HG03108 (cell line): ENCODE measurements at regions not wholly inside any gene's neighbourhood (a gene's known extent, or its start where the extent isn't known, plus 50 kb on each side); places are given as distances from the start of the nearest gene placed in this dataset.

Experiments
- ATAC-seq: cut with Tn5 transposase; IDR thresholded peaks from one replicate; pipeline ENCODE4 v1.9.1; 2021; ENCODE audit warnings: moderate library complexity; ENCODE audit not compliant: unreplicated experiment

DNA sequence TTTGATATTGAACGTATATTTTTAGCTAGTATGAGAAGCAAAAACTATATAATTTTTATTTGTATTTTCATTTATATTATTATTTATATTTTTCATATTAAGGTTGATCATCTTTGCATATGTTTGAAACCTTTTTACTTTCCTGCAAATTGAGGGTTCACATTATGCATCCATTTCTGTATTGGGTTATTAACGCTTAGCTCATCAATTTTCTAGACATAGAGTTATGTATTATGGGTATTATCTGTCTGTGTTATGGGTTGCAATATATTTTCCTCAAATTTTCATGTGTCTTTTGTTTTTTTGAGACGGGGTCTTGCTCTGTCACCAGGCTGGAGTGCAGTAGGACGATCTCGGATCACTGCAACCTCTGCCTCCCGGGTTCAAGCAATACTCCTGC, 2377.0 kb upstream of the WWC1 start:
- ATAC-seq, result no peak

DNA sequence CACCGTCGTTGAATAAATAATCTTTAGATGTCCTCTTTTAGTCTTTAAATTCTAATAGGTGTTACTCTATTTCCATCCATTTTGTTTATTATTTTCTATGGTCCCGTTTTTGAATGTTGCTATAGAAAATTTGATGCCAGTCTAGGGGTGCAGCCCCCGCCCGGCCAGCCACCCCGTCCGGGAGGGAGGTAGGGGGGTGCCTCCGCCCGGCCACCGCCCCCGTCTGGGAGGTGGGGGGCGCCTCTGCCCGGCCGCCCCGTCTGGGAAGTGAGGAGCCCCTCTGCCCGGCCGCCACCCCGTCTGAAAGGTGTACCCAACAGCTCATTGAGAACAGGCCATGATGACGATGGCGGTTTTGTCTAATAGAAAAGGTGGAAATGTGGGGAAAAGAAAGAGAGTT, 2372.2 kb upstream of the WWC1 start:
- no peak for ATAC-seq

DNA sequence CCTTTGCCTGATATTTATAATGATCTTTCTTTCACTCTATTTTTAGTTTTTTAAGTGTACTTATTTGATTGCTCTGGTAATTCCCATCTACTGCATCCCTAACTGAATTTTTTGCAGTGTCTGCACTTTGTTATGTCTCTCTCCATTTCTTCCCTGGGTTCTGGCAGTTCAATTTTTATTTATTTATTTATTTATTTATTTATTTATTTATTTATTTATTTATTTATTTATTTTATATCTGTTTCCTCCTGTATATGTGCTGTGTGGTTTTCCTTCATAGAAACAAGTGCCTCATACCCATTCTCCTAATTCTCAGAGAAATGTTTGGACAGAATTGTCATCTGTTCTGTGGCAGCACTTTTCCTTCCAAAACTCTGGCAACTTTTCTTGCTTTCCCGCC, 2370.8 kb upstream of the WWC1 start:
- no peak for ATAC-seq

DNA sequence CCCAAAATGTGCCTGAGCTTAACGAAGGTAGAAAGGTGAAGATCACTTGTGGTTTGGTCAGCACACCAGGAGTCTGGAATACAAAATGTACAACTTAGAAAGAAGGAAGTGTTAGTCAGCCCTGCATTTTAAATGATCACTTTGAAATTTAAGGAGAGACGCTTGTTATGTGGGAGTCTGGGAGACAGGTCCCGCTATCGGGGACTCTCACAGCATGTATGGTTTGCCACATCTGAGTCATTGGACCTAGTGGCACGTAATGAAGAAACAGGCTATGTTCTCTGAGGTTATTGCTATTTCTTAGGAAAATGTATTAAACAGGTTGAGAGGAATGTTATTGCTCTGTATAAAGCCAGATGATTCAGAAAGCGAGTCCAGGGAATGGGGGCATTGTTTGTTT, 2362.5 kb upstream of the WWC1 start:
- ATAC-seq, result no peak

DNA sequence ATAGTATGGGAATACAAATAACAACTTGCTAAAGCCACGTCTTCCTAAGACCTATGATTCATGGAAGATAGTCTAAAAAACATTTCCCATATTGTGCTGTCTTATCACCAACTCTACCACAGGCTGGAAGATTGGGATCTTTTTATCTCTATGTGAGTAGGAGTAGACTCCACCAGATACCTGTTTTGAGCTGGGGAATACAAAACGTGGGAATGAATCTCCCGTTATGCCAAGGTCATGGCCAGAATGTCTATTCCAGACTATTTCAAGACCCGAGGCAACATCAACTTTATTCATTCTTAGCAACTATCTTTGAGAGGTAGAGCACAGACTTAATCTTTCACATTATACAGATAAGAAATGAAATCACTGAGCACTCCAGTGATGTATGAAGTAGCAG, 2350.9 kb upstream of the WWC1 start:
- ATAC-seq, result no peak

DNA sequence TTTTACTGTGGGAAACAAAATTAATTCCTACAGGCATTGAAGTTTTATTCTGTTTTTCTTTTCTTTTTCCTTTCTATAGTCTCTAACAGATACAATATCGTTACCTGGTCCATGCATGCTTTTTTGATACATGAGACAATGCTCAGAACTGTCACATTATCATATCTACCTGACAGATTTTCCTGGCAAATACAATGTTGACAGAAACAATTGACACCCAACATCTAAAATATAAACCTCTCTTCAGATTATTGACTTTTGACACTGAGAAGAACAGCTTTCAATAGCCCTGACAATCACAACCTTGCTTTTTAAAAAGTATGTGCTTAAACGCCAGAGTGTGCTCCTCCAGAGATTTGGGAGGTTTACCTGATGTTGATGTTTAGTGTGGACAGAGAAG, 2334.6 kb upstream of the WWC1 start:
- ATAC-seq, result no peak

DNA sequence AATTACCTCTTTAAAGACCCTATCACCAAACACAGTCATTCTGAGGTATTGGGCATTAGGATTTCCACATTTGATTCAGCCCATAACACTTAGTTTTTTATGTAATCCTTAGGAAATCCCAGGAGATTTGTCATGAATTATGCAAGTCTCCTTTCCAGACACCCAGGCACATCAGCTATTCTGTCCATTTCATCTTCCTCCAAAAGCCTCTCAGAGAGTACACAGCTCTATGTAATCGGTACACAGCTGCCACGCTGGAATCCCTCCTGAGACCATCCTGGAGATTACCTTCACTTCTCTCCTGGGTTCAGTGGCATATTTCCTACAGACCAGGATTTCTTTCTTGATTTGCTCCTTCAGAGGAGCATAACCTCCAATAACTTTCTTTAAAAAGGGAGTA, 2309.8 kb upstream of the WWC1 start:
- no peak for ATAC-seq

DNA sequence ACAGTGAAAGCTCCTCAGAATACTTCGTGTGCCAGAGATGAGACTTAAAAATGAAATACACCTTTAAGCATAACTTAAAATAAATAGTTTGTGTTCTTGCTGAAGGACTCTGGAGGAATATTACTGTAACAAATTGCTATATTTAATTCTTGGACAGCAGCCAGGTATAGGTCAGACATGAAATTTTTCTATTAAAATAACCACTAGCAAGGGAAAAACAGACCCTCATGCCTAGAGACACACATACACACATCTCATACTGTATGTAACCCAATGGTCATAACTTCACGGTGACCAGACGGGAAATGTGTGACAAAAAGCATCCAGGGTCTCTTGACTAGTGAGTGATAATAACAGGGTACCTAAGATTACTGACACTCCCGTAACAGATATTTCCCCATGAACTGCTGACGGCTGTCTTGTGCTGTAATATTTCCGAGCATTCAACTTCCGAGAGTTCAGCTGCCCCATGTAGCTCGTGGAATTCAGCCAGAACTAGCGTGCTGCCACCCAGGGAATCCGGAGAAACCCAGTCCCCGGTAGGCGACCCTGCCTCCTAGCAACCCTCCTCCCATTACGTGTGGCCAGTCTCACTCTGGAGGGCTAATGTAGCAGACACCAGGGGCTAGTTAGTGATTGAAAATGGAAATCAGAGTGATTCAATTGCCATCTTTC, 2295.1 kb upstream of the WWC1 start:
- no peak for ATAC-seq

DNA sequence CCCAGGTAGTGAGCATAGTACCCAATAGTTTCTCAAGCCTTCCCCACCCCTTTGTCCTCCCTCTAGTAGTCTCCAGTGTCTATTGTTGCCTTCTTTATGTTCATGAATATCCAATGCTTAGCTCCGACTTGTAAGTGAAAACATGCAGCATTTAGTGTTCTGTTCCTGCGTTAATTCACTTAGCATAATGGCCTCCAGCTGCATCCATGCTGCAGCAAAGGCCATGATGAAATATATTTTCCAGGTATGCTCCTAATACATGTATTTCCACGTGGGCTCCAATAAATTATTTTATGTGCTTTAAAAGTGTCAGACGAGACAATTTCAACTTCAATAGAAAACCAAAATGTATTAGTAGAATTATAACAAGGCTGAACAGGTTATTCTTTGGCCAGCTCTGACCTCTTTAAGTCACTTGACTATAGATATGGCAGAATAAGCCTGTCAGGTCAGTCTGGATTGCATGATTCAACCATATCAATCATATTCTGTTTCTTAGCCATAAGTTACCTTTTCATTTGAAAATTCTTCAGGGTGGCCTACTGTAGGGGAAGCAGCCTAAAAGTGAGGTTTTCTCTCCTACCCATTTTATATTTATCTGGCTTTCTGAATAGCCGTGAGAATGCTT, 2291.6 kb upstream of the WWC1 start:
- ATAC-seq, result no peak

DNA sequence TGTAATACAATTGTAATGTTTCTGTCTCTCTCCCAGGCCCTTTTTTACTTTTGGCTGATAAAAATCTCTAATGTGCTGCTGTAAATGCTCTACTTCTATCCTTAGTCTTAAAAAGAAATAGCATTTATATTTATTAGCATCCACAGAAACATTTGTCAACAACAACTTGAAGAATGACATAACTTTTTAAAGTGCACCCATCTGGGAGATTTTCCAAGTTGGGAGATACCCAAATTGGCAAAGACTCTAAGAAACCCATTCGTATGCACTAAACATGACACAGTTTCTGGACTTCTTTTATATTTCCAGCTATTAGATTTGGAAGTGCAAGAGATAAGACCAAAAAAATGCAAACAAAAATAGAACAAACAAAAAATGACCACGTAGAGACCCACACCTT, 2287.4 kb upstream of the WWC1 start:
- no peak for ATAC-seq

DNA sequence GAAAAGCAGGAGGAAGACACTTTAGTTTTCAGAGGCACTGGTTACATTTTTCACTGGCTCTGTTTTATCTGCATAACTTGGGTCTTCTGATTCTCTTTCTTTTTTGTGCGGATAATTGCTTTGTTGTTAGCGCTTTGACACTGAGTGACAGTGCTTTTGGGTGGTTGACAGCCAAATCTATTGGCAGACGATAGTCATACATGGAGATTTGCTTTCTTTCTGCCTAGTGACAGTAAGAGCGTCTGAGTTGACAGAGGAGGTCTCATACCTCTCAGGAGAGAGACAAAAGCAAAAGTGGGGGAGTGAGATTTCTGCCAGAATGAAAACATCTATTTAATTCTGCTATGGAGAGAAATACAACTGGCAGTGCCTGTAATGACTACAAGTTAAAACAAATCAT, 2278.0 kb upstream of the WWC1 start:
- no peak for ATAC-seq

DNA sequence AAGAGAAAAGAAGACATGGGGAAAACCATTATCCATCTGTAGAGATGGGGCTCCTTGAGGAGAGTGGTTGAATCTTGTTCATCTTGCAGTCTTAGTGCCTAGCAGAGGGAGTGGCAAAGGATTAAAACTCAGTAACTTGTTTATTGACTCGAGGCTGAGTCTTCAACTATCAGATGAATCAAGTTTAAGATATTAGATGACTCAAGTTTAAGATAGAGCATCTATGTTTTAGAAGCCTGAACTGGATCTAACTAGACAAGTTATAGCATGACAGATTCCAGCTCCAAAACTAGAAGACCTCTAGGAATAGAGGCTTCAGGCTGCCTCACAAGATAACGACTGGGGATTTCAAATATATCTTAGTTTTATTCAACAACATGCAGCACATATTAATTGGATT, 2277.2 kb upstream of the WWC1 start:
- ATAC-seq, result no peak

DNA sequence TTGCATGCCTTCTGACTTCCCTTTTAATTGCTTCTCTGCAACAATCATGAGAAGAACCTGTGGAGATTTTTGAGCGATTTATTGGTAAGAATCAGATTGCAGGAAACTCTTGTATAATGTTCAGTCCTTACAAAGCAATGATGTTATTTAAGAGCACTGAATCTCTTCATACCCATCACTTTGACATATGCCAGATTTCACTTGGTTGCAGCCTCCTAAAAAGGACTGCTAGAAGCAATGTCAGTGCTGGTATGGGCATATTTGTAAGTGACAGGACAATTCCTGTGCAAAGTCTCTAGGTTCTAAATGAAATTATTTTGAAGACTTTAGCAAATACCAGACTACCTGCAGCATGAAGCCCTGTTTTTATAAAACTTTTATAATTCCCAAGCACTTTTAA, 2272.7 kb upstream of the WWC1 start:
- no peak for ATAC-seq

DNA sequence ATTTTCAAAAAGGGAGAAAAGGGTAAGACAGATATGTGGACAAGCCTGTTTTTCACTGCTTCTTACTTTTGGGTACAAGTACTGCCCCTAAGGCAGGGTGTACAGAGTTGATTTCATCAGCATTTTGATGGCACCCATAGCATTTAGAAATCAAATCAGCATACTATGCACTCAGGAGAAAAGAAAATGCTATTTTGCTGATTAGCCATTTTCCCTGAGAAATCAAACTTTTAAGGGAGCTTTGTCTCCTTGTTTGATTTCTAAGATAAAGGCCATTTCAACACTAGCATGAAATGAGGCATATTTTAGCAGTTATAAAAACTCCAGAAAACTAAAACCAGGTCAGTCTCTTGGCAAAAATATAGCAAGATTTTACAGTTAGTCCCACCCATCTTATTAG, 2269.4 kb upstream of the WWC1 start:
- ATAC-seq, result no peak

DNA sequence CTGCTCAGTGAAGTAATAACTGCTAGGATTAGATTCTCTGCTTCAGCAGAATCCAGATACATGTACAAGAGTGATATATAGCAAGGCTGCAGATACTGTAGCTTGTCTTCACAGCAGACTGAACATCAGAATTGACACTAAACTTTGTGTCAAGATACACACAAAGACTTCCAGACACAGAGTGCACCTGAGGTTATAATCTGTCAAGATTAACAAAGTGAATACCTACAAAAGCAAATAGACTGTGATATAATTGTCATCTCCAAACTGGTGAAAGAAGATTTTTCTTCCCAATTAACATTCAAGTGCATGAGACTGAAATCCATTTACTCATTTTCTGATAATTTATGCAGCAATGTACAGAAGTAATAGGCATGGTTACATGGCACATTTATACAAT, 2266.5 kb upstream of the WWC1 start:
- ATAC-seq, result no peak

DNA sequence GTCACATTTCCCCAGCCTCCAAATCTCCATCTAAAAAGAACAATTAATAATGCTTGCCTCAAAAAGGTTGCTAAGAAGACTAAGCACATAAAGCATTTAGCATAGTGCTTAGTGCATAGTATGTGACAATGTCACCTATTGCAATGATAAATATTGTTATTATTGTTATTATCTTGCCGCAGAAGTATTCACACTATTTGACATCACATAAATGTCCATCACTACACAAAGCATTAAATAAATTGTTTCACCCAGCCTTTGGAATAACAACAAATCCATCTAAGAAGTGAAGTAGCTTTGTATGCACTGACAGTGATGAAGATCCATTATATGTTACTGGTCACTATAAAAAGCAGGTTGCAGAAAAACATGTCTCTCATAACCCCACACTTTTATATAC, 2263.9 kb upstream of the WWC1 start:
- ATAC-seq, result no peak

DNA sequence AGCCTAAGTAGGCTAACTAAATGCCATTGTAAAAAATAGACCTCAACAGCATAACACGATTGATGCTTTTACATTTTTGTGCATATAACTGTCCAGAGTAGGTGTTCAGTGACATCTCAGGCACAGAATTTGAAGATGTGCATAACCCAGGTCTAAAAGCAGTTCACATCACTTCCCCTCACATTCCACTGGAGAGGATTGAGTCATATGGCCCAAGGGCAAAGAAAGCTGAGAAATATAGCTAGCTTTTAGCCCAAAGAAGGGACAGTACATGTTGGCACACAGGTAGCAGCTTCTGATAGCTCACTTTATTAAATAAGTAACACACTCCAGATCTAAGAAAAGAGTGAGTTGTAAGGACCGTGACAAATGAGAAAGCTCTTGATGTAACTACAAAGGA, 2259.5 kb upstream of the WWC1 start:
- ATAC-seq, result no peak

DNA sequence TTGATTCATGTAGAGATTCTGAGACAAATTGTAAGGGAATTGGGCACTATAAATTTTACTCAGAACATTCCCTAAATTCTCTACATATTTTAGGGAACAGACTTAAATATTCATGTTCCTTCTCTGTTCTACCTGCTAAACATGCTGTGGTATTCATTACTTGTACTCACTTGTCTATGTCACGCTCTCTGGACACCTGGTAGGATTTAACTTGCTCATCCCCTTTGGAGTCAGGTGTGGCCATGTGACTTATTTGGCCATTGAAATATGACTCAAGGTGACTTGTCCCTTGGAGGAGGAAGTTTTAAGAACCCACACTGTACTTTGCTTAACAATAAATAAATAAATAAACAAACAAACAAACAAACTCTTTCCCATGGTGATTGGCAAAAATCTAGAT, 2258.8 kb upstream of the WWC1 start:
- no peak for ATAC-seq

DNA sequence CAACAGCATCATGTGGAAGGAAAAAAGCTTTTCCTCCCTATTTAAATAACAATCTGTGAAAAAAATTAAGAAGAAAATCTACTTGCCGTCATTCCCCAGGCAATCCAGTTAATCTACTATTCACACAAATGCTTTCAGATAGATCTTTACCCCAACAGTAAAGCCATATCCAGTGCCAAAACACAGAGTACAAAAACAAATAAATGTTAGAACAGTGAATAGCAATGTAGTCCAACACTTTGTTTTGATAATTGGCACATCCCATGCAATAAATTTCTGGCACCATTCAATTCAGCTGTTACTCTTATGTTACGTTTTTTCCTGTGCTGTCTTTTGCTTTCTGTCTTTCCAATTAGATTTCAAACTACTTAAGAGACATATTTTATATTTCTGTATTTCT, 2245.5 kb upstream of the WWC1 start:
- no peak for ATAC-seq

DNA sequence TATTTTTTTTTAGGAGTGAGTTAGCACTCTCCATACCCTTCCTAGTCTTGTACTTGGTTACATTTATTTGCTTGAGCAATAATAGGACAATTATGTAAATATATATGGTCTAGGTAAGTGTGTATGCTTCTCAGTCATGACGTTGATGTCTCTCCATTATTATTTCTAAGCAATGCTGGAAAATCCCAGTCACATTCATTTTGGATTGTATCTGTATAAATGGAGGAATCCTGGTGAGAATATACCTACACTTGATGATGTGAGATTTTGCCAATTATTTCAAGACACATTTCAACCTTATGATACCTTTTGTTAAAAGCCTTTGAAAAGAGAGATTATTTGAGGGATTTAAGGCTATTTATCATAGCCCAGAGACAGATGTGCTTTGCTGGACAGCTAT, 2244.5 kb upstream of the WWC1 start:
- ATAC-seq, result no peak

DNA sequence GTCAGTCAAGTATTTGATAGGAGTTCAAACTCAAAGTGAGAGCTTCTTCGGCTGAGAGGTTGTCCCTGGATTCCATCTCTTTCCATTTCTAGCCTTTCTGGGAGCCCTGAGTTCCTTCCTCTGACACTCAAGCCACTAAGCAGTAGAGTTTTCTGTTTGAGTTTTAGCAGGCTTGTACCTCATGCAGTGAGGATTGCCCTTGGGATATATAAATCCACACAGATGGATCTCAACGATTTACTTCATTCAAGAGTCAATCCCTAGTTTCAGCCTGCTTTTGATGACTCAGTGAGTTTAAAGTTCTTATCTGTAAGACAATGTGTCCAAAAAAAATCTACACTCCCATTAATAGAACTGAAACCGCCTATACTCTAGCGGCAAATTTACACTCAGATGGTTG, 2240.9 kb upstream of the WWC1 start:
- ATAC-seq, result no peak

DNA sequence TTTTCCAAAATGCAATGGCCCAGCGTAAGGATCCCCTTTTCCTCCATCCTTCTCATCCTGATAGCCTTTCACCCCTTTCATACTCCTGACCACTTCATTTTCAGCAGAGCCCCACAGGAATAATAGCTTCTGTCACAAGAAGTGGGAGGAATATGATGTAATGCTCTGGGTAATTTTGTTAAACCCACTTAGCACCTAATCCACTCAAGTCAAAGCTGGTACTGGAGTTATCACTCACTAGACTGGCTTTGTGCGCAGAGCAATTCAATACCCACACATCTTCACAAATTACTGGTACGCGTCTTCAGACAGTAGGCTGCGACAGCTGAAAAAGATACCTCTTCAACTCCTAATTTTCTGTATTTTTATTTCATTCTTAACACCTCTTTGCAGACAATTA, 2232.8 kb upstream of the WWC1 start:
- no peak for ATAC-seq

DNA sequence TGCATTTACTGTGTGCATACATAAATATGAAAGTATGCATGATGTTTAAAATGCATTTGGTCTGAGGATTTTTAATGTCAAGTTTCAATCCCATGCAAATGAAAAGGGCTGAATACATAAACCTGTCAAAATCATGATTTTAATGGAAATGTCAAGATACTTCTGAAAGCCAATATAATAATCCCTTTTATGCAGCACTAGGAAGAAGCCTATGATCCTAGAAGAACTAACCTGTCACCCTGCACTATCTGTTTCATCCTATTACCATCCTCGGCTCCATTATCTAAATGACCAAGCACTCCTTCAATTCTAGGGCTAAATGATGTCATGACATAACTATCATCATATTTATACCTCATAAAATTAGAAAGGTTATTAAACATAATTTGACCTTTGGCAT, 2229.4 kb upstream of the WWC1 start:
- no peak for ATAC-seq
